Epithelial cell of prostate (primary cell): ENCODE measurements at regions not wholly inside any gene's neighbourhood (a gene's known extent, or its start where the extent isn't known, plus 50 kb on each side); places are given as distances from the start of the nearest gene placed in this dataset.
"Not testable (repeated sequence)": the region's sequence is repeated elsewhere in the genome, so short reads cannot be mapped to it uniquely, and the experiment has no call there.

Experiments used
- DNase-seq: peaks from one replicate; pipeline ENCODE4 v3.0.0-alpha.2; 2011; ENCODE audit warnings: low read depth, low spot score
- H3K27ac ChIP-seq: fragments of 450-650 bp; 2 replicates; pipeline ENCODE4 v1.5.1; 2017; ENCODE audit warnings: mild to moderate bottlenecking

DNA sequence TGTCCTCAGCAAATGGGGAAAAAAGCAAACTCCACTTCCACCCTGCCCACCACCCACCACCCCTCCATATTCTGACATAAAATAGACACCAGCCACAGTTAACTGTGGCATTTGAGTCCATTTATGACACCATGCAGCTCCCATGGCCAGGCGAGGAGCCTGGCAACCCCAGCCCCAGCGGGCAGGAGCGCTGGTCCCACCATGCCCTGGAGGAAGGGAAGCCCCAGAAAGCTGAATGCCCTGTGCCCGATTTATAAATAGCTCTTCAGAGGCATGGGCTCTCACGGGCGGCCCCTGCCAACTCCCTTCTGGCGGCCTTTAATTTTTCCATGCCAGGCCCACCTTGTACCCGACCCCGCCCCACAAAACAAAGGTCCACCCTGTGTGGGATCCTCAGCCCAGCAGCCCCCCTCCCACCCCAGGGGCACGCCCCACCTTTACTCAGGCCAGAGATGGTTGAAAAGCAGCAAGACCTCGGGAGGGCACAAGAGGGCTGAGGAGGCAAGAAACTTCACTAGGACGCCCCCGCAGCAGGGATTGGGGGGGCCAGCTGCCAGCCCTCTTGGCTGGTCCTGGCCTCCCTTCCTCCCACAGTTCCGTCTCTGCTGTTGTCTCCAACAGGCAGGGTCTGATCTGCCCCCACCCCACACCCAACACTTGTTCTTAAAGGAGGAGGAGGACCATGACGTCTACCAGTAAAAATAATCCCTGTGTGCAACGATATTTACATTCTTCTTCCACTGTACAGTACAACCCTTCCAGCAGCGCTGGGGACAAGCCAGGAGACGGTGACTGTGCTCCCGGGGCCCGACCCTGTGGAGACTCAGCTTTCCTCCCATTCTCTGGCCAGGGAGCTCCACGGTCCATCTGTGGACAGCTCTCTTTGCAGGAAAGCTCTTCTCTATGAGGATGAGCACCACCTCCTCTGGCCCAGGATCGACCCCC, 115.6 kb upstream of the CDYL start:
- DNase-seq = no peak
- H3K27ac ChIP-seq = no peak overlapping the region

DNA sequence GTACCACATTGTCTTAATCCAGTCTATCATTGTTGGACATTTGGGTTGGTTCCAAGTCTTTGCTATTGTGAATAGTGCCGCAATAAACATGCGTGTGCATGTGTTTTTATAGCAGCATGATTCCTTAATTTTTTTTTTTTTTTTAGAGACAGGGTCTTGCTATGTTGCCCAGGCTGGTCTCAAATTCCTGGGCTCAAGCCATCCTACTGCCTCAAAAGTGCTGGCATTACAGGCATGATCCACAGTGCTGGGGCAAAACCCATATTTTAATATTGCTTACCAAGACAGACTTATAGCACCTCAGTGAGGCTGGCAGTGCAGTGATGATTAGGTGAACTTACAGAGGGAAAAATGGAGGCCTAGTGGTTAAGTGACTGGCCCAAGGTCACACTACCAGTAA, 116.5 kb upstream of the CDYL start:
- H3K27ac ChIP-seq, DNase-seq: not testable (repeated sequence)

DNA sequence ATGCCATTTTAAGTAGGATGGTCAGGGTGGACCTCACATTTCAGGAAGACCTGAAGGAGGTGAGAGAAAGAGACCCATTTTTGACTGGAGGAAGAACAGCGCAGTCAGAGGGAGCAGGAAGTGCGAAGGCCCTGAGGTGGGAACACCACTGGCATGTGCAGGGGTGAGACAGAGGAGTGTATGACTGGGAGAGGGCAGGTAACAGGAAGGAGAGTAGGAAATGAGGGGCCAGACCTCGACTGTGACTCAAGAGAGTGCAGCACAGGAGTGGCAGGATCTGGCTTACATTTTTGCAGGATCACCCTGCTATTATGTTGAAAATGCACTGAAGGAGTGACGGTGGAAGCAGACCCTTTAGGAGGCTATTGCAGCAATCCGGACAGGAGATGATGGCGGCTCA, 117.7 kb upstream of the CDYL start:
- no peak for DNase-seq
- H3K27ac ChIP-seq = no peak overlapping the region

DNA sequence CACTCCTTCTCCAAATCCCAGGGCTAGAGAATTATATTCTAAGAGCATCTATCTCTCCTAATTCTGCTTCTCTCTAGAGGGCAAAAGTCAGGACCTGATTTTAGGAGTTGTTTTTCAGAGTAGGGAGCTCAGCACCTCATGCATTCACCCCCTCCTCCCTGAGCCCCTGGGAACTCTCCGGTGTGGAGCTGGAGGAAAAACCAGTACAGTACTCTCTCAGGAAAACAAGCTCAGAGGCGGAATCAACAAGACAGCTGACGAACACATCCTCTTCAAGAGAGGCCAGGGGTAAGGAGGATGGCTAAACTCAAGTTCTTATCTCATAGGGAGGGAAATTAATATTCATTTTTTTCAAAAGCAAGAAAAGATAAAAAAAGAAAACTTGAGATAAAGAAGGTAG, 120.1 kb upstream of the CDYL start:
- DNase-seq = no peak
- no peak overlapping the region for H3K27ac ChIP-seq

DNA sequence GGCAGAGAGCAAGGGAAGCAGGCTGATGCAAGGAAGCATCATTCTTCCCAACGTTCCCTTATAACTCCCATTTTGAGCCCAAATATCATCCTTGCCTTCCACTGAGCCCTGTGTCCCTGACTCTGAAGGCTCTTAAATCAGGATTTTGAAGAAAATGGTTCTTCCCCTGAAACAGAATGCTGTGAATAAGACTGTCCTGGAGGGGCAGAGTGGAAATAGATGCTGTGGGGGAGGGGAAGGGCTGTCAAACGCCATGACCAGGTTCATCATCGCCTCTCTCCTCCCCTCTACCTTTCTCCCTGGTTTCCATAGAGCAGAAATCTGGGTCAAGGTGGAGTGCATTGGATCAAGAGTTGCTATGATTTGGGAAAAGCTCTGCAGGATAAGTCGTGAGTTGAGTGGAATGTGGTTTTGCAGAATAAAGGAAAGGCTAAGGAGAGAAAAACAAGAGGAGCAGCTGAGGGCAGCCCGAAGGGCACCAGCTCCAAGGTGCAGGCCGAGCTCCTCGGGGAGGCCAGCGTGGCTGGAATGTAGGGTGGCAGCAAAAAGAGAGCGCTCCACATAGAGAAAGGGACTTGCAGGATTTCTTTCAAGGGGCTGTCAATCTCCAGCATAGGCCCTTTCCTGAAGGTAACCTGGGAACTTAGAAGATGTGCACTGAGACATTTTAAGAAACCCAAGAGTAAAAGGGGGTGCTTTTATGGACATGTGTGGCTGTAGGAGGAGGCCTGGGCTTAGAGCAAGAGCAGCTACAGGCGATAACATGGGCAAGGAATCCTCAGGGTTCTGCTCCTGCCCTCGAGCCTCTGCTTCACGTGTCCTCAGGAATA, 120.8 kb upstream of the CDYL start:
- no peak for DNase-seq
- H3K27ac ChIP-seq = no peak overlapping the region

DNA sequence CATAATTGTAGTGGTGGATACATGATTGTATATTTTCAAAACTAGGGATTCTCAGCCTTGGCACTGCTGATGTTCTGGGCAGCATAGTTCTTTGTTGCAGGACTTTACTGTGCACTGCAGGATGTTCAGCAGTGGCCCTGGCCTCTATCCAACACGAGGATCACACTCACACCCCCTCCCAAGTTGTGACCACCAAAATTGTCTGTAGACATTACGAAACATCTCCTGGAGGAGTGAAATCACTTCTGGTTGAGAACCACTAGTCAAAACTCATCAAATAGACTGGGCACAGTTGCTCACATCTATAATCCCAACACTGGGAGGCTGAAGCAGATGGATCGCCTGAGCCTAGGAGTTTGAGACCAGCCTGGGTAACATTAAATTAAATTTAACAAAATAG, 123.1 kb upstream of the CDYL start:
- DNase-seq = no peak
- no peak overlapping the region for H3K27ac ChIP-seq

DNA sequence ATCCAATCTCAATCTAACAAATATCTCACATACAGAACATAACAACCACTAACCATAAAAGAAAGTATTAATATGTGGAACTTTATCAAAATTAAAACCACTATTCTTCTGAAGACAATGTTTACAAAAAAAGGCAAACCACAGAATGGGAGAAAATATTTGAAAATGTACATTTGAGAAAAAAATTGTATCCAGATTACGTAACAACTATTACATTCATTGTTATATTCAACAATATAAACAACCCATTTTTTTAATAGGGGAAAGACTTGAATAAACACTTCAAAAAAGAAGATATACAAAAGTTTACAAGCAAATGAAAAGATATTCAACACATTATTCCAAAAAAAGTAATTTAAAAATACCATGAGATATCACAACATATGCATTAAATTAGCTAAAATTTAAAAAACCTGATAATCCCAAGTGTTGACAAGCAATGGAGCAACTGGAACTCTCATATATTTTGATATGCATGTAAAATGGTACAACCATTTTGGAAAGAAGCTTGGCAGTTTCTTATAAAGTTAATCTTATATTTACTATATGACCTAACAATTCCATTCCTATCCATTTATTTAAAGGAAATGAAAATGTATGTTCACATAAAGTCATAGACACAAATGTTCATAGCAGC, 124.3 kb upstream of the CDYL start:
- no peak for DNase-seq
- no peak overlapping the region for H3K27ac ChIP-seq

DNA sequence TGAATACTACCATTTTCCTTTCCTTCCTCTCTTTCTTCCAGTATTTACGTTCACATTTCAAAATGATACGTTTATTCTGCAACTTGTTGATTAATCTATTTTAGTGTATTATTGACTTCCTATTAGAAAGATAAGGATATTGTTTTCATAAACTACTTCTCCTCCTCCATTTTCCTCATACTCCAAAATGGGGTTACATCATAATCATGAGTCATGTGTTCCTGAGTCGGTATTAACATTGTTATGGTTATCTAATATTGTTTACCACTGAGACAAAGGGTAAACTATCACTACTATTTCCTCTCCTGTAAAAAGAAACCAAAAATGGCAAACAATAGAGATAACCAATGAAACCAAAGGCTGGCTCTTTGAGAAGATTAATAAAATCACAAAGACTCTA, 126.5 kb upstream of the CDYL start:
- DNase-seq = no peak
- no peak overlapping the region for H3K27ac ChIP-seq

DNA sequence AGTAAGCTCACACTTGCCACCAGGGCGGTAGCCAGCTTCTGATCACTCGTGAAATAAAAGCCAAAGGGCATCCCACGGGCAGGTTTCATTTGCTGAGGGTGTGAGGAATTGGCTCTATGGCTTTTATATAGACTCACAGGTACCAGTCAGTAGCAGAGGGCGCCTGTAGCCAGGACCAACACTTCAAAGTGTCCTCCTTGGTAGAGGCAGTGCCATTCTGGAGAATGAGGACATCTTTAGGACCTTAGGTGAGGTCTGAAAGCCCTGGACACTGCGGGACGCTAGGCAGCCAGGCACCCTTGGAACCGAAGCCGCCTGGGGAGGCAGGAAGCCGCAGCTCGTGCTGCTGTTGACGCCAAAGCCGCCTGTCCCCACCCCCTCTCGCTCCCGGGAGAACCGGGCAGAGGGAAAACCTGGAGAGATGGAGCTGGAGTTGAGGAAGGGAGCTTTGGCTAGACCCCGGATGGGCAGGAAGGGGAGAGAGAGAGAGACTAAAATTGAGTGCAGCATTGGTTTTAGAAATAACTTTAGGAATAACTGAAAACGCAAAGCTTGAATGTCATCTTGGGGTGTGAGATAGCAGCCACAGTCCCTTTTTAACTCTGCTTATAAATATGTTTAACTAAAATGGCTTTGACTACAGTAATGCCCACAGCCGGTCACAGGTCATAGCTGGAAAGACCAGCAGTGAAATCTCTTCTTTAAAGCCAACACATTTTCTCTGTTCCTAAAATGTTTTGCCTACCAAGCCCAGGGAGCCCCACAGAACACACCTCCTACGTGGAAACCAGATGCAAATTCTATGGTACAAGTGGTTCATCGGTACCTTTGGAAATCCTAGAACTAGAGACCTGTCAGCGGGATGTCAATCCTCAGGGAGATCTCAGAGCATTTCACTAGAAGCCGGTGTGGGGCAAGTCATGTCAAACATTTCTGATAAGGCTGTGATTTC, 128.5 kb upstream of the CDYL start:
- DNase-seq = no peak
- H3K27ac ChIP-seq = peak overlapping the region; percentile 40

DNA sequence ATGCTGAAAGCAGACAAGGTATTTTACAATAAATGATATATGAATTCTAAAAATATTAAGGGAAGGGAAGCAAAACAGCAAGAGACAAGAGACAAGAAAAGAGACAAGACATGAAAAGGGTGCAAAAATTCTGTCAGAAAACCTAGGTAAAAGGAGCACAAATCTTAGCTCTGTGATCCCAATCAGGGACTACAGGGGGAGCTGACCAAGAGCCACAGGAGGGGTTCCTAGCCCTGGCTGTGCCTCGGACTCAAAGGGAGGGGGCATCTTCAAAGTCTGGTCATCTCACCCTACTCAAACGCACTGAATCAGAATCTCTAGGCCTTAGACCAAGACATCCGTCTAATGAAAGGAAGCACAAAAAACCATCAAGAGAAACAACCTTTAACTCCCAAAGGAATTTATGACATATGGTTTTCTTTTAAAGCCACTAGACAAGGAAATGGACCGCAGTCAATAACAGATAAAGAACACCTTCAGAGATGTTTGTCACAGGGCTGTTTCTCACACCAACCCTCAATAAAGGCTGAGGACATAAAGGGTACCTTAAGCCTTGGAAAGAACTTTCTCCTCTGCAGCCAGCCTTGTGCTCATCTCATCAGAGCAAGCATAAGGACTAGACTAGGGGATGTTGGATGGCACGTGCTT, 130.4 kb upstream of the CDYL start:
- no peak for DNase-seq

DNA sequence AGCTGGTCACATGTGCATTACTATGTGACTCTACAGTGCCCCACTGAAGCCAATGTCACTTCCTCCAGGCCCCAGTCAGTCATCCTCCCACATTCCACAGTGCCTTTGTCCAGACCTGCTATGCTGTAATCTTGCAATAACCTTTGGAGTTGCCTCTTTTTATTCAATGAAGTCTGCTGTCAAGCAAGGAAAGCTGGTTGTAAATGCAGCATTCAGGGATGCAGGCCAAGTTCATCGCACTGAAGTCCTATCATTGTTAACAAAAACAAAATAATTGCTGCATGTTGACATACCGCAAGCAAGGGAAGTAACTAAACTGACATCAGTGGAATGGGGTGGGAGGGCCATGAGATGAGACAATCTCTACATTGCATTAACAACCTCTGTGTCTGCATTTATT, 131.2 kb upstream of the CDYL start:
- DNase-seq = no peak
- peak overlapping the region; percentile 82 for H3K27ac ChIP-seq

More for the DNA sequence above, 130.4 kb upstream of the CDYL start:
- peak overlapping the region; percentile 82 for H3K27ac ChIP-seq

DNA sequence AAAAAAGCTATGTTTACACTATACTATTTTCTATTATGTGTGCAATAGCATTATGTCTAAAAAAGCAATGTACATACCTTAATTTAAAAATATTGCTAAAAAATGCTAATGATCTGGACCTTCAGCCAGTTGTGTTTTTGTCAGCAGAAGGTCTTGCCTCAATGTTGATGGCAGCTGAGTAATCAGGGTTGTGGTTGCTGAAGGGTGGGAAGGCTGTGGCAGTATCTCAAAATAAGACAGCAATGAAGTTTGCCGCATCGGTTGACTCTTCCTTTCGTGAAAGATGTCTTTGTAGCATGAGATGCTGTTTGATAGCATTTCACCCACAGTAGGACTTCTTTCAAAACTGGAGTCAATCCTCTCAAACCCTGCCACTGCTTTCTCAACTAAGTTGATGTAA, 134.7 kb upstream of the CDYL start:
- DNase-seq = no peak
- H3K27ac ChIP-seq = peak overlapping the region; percentile 82

DNA sequence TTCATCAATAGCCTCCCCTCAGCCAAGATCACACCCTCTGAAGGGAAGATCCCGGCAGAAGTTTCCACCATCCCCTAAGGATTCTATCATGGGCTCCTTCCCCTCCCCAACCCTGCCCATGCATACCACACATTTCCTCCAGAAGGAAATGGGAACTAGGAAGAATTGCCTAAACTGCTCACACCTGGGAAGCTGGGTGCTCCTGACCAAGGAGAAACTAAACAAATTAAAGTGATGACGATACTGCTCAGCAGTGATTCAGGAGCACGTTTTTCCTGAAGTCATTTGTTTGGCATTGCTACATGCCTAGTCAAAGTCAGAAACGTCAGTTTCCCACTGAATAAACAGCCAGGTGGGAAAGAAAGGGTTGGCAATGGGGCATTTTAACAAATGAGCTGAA, 136.1 kb upstream of the CDYL start:
- peak; percentile 91 for DNase-seq
- peak overlapping the region; percentile 82 for H3K27ac ChIP-seq

DNA sequence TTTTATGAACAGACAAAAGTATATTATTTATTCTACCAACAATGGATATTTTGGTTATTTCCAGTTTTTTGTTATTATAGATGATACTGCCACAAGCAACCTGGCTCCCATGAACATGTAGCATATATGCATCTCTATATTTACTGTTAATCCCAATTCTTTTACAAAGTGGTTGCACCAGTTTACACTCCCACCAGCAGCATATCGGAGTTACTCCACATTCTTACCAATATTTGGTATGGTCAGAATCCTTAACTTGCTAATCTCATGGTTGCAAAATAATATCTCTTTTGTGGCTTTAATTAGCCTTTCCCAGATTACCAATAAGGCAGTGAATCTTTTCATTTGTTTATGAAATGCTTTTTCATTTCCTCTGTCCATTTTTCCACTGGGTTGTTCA, 137.6 kb upstream of the CDYL start:
- DNase-seq = no peak
- H3K27ac ChIP-seq = peak overlapping the region; percentile 58

DNA sequence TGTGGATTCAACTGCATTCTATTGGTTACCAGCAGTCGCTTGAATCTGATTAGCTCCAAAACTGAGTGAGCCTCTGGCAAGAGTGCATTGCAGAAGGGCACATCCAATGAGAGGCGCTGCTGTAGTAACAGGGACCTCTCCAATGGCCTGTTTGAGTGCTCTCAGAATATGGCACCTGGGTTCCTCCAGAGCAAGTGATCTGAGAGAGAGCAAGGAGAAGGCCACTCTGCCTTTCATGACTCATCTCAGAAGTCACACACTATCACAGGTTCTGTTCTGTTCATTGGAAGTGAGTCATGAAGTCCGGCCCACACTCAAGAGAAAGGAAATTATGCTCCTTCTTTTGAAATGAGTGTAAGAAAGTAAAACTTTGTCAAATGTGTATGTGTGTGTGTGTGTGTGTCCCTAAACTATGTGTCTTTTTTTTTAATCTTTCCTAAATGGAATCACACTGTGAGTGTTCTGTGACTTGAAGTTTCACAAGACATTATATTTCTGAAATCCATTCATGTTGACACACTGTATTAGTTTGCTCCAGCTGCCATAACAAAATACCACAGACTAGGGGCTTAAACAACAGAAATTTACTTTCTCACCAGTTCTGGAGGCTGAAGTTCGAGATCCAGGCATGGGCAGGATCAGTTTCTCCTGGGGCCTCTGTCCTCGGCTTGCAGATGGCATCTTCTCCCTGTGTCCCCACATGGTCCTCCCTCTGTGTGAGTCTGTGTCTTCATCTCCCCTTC, 138.3 kb upstream of the CDYL start:
- DNase-seq = peak; percentile 78
- peak overlapping the region; percentile 58 for H3K27ac ChIP-seq

DNA sequence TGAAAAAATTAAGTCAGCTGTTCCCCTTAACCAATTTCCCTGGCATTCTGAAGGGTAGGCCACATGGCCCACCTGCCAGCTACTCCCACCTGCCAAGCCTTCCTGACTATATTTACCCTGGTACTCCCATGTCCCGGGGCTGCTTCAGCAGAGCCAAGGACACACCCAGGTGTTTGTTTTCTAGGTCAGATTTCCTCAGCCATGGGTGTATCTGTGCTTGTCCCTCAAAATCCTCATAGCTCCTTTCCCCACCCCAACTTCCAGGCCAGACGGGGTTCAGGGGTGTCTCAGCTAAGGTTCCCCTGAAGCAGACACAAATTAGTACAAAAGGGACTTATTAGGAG, 139.4 kb upstream of the CDYL start:
- H3K27ac ChIP-seq = peak overlapping the region; percentile 58
- no peak for DNase-seq

DNA sequence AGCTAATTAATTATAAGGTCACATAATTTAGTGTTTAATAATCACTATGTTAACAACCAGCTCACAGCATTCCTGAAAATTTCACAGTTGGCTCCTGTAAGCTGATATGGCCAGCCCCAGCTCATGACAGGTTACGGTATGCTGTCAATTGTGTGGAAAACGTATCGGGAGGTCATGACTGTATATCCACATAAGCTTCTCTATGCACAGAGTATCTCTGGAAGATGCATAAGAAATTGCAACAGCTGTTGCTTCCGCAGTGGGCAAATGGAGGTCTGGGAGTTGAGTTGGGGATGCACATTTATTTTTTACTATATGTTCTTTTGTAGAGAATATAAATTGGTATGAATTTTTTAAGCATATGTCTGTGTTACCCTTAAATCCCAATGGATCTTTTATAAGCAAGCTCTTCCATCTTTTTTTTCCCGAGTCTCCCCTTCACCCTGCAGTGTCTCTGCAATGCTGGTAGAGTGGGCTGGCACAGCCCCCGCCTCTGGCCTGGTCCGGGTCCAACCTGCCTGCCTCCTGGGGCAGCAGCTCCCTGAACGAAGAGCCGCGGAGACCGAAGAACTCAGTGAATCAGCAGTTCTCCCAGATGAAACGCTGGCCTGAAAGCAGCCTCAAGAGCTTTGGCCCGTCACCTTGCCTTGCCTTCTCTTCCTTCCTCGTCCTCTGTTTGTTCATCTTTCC, 139.9 kb upstream of the CDYL start:
- DNase-seq = no peak
- peak overlapping the region; percentile 58 for H3K27ac ChIP-seq

DNA sequence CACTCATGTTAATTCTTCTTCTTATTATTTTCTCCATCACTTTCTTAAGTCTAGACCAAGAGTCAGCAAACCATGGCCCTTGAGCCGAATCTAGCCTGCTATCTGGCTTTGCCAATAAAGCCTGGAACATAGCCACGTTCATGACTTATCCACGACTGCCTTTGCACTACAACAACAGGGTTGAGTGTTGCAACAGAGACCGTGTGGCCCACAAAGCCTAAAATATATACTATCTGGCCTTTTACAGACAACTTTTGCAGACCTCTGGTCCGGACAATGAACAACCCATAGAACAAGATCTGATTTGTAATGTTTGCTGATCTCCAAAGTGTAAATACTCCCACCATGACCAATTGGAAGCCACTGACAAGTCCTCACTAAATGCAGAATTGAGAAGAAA, 140.5 kb upstream of the CDYL start:
- DNase-seq = no peak
- H3K27ac ChIP-seq = no peak overlapping the region
